ENCODE measurements at regions not wholly inside any gene's neighbourhood (a gene's known extent, or its start where the extent isn't known, plus 50 kb on each side); places are given as distances from the start of the nearest gene placed in this dataset.

GRCh38 chr12:29879606-29880308, 96.0 kb upstream of the TMTC1 start:
- Histone ChIP-seq H3K27ac (ENCODE audit: extremely low read depth, low read depth, low read length) (no peak overlapping the region), H3K4me3 (ENCODE audit: low read depth, low read length) (no peak overlapping the region), H3K4me1 (ENCODE audit: control insufficient read depth, insufficient read depth, low read length) (no peaks in the 10 kb centered on the region), H3K36me3 (ENCODE audit: control insufficient read depth in 2 of 2, insufficient read depth in 1 of 2, low read length in 2 of 2) (no peaks in the 10 kb centered on the region), H3K9me3 (ENCODE audit: control insufficient read depth, insufficient read depth, low read depth, low read length) (no peaks in the 10 kb centered on the region)
- CTCF ChIA-PET = no interaction called here
- POLR2A ChIA-PET = no interaction called here
- no peak for TF ChIP-seq ZNF707 (tag by site-specific recombination; IDR thresholded peaks at IDR 0.05)
- TF ChIP-seq ZNF768 (tag by site-specific recombination; IDR thresholded peaks at IDR 0.05) = no peak
- no peak for TF ChIP-seq ZNF24 (tag by site-specific recombination; IDR thresholded peaks at IDR 0.05)
- TF ChIP-seq ZNF792 (tag by site-specific recombination; IDR thresholded peaks at IDR 0.05) = no peak
- no peak for TF ChIP-seq ZNF561 (tag by site-specific recombination; IDR thresholded peaks at IDR 0.05; ENCODE audit: borderline replicate concordance)
- TF ChIP-seq ZNF510 (tag by site-specific recombination; IDR thresholded peaks at IDR 0.05; ENCODE audit: insufficient replicate concordance) = no peak
- TF ChIP-seq, protein P1, sequence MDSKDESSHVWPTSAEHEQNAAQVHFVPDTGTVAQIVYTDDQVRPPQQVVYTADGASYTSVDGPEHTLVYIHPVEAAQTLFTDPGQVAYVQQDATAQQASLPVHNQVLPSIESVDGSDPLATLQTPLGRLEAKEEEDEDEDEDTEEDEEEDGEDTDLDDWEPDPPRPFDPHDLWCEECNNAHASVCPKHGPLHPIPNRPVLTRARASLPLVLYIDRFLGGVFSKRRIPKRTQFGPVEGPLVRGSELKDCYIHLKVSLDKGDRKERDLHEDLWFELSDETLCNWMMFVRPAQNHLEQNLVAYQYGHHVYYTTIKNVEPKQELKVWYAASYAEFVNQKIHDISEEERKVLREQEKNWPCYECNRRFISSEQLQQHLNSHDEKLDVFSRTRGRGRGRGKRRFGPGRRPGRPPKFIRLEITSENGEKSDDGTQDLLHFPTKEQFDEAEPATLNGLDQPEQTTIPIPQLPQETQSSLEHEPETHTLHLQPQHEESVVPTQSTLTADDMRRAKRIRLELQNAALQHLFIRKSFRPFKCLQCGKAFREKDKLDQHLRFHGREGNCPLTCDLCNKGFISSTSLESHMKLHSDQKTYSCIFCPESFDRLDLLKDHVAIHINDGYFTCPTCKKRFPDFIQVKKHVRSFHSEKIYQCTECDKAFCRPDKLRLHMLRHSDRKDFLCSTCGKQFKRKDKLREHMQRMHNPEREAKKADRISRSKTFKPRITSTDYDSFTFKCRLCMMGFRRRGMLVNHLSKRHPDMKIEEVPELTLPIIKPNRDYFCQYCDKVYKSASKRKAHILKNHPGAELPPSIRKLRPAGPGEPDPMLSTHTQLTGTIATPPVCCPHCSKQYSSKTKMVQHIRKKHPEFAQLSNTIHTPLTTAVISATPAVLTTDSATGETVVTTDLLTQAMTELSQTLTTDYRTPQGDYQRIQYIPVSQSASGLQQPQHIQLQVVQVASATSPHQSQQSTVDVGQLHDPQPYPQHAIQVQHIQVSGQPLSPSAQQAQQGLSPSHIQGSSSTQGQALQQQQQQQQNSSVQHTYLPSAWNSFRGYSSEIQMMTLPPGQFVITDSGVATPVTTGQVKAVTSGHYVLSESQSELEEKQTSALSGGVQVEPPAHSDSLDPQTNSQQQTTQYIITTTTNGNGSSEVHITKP (tag by site-specific recombination; IDR thresholded peaks at IDR 0.05) = no peak
- TF ChIP-seq, protein P2, sequence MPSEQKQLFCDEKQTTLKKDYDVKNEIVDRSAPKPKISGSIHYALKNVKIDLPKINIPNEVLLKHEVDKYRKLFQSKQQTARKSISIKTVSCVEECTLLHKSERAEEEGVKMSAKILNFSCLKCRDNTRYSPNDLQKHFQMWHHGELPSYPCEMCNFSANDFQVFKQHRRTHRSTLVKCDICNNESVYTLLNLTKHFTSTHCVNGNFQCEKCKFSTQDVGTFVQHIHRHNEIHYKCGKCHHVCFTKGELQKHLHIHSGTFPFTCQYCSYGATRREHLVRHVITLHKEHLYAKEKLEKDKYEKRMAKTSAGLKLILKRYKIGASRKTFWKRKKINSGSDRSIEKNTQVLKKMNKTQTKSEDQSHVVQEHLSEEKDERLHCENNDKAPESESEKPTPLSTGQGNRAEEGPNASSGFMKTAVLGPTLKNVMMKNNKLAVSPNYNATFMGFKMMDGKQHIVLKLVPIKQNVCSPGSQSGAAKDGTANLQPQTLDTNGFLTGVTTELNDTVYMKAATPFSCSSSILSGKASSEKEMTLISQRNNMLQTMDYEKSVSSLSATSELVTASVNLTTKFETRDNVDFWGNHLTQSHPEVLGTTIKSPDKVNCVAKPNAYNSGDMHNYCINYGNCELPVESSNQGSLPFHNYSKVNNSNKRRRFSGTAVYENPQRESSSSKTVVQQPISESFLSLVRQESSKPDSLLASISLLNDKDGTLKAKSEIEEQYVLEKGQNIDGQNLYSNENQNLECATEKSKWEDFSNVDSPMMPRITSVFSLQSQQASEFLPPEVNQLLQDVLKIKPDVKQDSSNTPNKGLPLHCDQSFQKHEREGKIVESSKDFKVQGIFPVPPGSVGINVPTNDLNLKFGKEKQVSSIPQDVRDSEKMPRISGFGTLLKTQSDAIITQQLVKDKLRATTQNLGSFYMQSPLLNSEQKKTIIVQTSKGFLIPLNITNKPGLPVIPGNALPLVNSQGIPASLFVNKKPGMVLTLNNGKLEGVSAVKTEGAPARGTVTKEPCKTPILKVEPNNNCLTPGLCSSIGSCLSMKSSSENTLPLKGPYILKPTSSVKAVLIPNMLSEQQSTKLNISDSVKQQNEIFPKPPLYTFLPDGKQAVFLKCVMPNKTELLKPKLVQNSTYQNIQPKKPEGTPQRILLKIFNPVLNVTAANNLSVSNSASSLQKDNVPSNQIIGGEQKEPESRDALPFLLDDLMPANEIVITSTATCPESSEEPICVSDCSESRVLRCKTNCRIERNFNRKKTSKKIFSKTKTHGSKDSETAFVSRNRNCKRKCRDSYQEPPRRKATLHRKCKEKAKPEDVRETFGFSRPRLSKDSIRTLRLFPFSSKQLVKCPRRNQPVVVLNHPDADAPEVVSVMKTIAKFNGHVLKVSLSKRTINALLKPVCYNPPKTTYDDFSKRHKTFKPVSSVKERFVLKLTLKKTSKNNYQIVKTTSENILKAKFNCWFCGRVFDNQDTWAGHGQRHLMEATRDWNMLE (tag by site-specific recombination; conservative IDR thresholded peaks at IDR 0.05; ENCODE audit: low read depth) = no peak
- no peak for TF ChIP-seq GFI1B (tag by site-specific recombination; IDR thresholded peaks at IDR 0.05)
- TF ChIP-seq KLF9 (tag by site-specific recombination; IDR thresholded peaks at IDR 0.05; ENCODE audit: low read depth) = no peak
- TF ChIP-seq ZNF837 (tag by site-specific recombination; IDR thresholded peaks at IDR 0.05) = no peak
- no peak for TF ChIP-seq ZSCAN4 (tag by site-specific recombination; IDR thresholded peaks at IDR 0.05)
- TF ChIP-seq ZNF148 (tag by site-specific recombination; IDR thresholded peaks at IDR 0.05; ENCODE audit: borderline replicate concordance) = no peak
- no peak for TF ChIP-seq ZNF530 (tag by site-specific recombination; IDR thresholded peaks at IDR 0.05; ENCODE audit: low read depth)
- TF ChIP-seq ZNF776 (tag by site-specific recombination; IDR thresholded peaks at IDR 0.05; ENCODE audit: borderline replicate concordance) = no peak
- TF ChIP-seq, protein P3, sequence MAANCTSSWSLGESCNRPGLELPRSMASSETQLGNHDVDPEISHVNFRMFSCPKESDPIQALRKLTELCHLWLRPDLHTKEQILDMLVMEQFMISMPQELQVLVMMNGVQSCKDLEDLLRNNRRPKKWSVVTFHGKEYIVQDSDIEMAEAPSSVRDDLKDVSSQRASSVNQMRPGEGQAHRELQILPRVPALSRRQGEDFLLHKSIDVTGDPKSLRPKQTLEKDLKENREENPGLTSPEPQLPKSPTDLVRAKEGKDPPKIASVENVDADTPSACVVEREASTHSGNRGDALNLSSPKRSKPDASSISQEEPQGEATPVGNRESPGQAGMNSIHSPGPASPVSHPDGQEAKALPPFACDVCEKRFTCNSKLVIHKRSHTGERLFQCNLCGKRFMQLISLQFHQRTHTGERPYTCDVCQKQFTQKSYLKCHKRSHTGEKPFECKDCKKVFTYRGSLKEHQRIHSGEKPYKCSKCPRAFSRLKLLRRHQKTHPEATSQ (tag by site-specific recombination; IDR thresholded peaks at IDR 0.05) = no peak
- TF ChIP-seq KLF10 (tag by site-specific recombination; IDR thresholded peaks at IDR 0.05) = no peak

Measured in HEK293 (cell line).